Hypothalamus (tissue), 51 donors: ENCODE measurements at regions not wholly inside any gene's neighbourhood (a gene's known extent, or its start where the extent isn't known, plus 50 kb on each side); places are given as distances from the start of the nearest gene placed in this dataset.

Experiments
- DNase-seq, 51 donors: peaks; one replicate each; lab custom pipeline; 2025; lab: John Stamatoyannopoulos, UW

GRCh38 chr5:3542769-3543168 is 52.9 kb upstream of the IRX1 start:
- no peak for DNase-seq

DNA sequence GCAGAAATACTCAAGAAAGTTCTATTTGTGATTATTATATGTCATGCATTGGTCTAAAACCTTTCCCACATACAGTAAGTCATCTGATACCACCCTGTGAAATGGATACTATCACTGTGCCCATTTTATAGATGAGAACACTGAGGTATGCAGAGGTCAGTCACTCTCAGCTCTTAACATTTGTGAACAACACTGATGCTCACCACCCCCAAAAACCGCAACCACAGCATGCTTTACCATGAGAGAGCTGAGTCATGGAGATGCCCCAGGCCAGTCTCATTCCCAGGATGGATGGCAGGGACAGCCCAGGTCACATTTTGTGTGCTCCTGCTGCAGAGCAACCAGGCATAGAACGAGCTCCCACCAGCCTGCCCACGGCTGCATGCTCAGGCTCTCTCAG is 53.5 kb upstream of the IRX1 start:
- no peak for DNase-seq

DNA sequence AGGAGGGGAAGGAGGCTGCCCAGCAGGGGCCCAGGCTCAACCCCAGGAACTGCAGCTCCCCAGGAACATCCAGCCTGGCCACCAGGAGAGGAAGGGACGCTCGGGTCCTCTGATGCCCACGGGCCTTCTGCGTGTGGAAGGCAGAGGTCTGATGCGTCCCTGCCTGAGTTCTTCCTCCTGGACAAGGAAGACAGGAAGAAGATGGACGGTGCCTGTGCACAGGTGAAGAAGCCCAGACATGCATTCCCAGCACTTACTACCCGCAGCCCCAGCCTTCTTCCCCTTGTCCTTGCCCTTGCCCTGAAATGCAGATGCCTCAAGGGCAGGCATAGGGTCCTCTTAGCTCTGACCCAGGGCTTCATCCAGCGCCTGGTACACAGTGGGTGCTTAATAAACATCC is 56.7 kb upstream of the IRX1 start:
- no peak for DNase-seq

GRCh38 chr5:3537942-3538341 is 57.7 kb upstream of the IRX1 start:
- DNase-seq = no peak

GRCh38 chr5:3535414-3536211 is 60.0 kb upstream of the IRX1 start:
- no peak for DNase-seq

DNA sequence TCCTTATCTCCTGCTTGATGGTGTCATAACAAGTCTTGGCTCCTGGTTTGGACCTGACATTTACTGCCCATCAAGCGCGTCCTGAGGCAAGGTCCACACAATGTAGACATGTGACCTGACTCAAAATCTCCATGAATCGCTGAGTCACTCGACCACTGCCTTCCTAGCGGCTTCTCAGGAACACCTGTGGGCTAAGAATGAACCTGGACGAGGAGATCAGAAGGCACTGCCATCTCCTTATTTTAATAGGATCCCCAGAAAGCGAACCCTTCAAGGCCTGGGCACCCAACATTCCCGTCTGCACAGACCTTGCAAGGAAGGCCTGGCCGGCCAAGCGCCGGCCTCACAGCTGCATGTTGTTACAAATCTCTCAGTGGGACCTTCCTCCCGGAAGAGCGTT is 60.6 kb upstream of the IRX1 start:
- no peak for DNase-seq

DNA sequence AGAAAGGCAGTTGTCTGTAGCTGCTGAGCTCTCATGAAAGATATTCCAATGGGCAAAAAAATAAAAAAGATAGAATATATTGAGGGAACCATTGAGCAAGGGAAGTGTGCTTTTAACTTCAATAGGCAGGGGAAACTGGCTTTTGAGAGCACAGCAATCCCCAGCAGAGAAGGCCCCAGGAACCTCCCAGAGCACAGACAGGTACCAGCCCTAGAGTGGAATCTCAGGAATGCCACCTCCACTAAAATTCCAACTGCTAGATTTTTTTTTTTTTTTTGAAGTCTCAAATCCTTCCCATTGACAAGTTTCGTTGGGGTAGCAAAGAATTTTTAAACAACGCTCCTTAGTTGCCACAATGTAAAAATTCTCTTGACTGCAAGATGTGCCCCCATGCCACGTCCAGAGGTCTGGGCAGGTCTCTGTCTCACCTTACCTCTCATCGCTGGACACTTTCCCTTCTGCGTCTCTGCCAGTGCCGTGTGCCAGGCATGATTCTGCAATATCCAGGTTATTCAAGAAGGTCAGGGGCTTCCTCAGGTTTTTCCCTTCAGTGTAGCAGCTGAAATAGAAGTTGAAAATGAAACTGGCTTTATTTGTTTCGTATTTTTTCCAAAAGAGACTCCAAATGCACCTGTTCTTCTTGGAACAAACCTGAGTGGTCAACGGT is 64.2 kb upstream of the IRX1 start:
- no peak for DNase-seq

GRCh38 chr5:3530251-3530650 is 65.4 kb upstream of the IRX1 start:
- no peak for DNase-seq

DNA sequence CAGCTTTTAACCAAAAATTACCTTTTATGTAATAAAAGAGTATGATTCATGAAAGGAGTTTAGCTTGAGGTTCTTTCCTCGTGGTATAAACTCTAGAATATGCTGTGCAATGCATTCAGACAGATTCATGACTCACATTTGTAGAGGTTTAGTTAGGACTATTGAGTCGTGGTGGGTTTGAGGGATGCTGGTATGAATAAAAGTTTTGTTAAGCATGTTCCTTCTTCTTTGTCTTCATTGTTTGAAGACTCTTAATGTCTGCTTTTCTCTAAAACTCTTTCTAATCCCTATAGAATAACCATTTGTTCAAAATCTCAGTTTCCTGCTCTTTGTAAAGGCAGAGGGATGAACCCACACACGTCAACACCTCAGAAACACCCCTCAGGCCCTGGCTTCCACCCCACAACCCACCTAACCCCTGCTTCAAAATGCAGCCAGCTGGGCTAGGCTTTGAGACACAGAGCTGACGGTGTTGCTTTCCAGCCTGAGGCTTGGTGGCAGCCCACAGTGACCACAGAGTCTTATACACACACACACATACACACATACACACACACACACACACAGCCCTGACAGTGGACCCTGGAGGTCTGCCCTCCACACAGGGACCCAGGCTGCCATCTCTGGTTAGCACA is 69.0 kb upstream of the IRX1 start:
- DNase-seq = no peak

DNA sequence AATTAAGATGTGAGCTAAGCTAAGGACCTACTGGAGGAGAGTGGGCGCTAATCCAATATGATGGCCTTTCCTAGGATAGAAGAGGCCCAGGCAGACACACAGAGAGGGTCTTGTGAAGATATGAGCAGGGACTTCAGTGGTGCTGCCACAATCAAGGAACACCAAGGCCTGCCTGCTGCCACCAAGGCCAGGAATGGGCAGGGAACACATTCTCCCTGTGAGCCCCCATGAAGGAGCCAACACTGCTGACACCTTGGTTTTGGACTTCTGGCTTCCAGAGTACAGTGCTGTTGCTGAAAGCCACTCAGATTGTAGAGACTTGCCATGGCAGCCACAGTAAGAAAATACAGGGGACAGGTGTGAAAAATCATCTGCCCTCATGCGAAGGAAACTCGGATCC is 73.1 kb upstream of the IRX1 start:
- no peak for DNase-seq

DNA sequence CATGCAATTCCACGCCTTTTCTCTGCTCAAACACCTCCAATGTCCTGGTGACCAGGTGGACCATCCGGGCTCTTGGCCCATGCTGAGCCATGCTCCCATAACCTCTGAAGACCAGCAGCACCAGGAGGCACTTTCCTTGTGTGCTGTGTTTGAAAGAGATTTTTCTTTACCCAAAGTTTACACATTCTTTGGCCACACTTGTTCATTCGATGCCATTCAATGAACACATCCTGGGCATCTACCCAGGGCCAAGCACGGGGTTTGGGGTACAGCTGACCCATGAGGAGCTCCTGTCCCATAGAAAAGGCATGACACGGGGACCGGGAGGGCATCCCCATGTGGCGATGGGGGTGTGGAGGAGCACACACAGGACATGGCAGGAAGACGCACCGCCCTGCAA is 77.1 kb upstream of the IRX1 start:
- DNase-seq = no peak

GRCh38 chr5:3518051-3518450 is 77.6 kb upstream of the IRX1 start:
- DNase-seq = no peak

DNA sequence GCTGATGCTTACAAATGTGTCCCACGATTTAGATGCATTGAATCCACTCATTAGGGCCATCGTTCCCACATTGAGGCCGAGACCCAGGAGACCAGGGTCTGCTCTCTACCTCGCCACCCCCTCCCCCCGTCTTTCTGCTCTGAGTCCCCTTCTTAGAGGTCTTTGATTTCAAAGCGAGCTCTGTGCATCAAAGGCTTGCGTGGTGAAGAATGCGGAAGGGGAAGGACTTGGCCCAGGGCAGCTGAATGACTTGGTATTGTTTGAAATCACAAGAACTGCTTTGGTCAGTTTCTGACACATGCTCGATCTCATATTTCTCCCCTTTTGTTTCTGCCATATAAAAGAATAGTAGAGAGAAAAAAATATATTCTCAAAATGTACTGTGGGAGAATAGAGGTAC is 78.3 kb upstream of the IRX1 start:
- no peak for DNase-seq

DNA sequence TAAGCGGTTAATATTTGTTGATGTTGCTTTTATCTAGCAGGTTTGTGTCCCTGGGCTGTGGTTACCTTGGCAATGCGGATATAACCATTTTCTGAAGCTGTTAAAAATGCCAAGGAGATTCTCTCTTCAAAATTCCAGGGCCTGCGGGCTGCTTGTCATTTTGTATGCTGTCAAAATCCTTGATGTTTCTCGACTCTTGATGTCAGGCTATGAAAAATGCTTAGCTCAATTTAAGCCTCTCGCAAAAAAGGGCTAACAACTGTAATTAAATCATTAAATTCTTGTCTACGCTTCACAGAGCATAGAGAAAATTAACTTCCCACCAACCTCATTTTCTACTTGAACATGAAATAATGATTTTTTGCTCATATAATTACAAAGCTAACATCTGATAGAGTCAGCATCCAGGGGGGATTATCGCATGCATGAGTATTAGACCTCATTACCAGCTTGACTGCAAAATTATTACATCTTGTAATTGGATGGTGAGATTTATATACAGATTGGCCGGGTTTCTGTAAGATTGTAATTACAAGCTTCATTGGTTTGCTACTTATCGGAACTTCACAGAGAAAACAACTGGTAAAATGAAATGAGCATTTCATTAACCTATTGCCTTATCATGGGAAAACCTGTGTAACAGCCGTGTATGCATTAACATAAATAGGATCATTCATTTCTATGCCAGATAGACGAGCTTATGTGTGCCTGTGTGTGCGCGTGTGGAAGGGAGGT is 83.1 kb upstream of the IRX1 start:
- no peak for DNase-seq

DNA sequence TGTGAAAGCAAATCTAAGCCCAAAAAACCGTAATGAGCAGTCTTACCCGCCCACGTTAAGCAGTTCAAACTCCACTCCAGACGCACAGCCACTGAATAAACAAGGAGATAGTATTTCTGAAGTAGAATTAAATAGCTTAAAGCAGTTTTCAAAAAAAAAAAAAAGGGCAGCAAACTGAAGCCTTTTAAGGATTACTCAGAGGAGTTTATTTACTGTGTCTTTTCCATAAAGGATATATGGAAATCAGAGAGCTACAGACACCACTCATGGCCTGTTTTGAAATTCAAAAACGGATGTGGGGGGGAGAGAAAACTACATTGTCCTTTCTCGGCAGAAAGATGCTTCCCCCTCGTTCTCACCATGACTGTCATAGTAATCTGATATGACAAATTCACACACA is 83.7 kb upstream of the IRX1 start:
- DNase-seq = no peak

GRCh38 chr5:3511519-3511918 is 84.1 kb upstream of the IRX1 start:
- DNase-seq = no peak

- no peak for DNase-seq
Measured at GRCh38 chr5:3510642-3511417, 84.8 kb upstream of the IRX1 start.

- DNase-seq = no peak
Measured at GRCh38 chr5:3509290-3509689, 86.3 kb upstream of the IRX1 start.

DNA sequence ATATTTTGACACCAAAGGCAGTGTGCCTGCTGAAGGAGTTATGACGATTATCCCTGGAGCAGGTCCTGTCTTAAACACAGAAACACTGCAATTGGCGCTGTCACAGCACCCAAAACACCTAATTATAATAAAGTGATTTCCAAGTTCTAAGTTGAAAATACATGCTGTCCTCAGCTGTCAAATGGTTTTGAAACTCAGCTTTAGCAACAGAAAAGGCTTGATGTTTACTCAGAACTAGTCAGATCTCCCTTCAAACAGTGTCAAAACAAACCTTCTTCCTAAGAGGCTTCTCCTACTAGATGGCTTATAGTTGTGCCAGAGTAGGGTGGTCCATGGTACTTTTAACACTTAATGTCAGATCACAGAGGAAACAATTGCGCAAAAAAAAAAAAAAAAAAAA is 87.2 kb upstream of the IRX1 start:
- no peak for DNase-seq

GRCh38 chr5:3490957-3491507 is 104.6 kb upstream of the IRX1 start:
- no peak for DNase-seq
